GM12891 (cell line): ENCODE measurements at regions not wholly inside any gene's neighbourhood (a gene's known extent, or its start where the extent isn't known, plus 50 kb on each side); places are given as distances from the start of the nearest gene placed in this dataset.
"Not testable (repeated sequence)": the region's sequence is repeated elsewhere in the genome, so short reads cannot be mapped to it uniquely, and the experiment has no call there.

Experiments used
- DNase-seq: peaks from one replicate; pipeline ENCODE4 v3.0.0; 2011; ENCODE audit warnings: low spot score; ENCODE audit not compliant: insufficient read length
- FAIRE-seq: peaks from 2 replicates; lab custom pipeline; 2011; peaks lifted over from hg19 to GRCh38; lab: Jason Lieb, UNC
- PAX5 ChIP-seq: IDR thresholded peaks from 2 replicates; pipeline ENCODE4 v1.6.1; 2011; ENCODE audit warnings: low read length, moderate library complexity, mild to moderate bottlenecking; ENCODE audit not compliant: insufficient read depth, severe bottlenecking
- POLR2A ChIP-seq: IDR thresholded peaks from 2 replicates; pipeline ENCODE4 v1.6.1; 2011; ENCODE audit warnings: low read depth, low read length, control low read depth
- POLR2AphosphoS5 ChIP-seq: IDR thresholded peaks from 2 replicates; pipeline ENCODE4 v1.6.1; 2011; ENCODE audit warnings: low read depth, low read length, control low read depth
- POU2F2 ChIP-seq: IDR thresholded peaks from 2 replicates; pipeline ENCODE4 v1.6.1; 2011; ENCODE audit warnings: low read depth, mild to moderate bottlenecking, control low read depth, low read length, moderate library complexity
- SPI1 ChIP-seq: IDR thresholded peaks from 2 replicates; pipeline ENCODE4 v1.6.1; 2011; ENCODE audit warnings: low read depth, low read length, control low read depth
- TAF1 ChIP-seq: IDR thresholded peaks from 2 replicates; pipeline ENCODE4 v1.6.1; 2011; ENCODE audit warnings: low read depth, low read length, control low read depth

GRCh38 chr6:115544765-115545671 is 515.7 kb downstream of the FRK start:
- TF ChIP-seq TAF1 (no peak), POLR2AphosphoS5 (no peak), PAX5 (no peak), POLR2A (no peak), SPI1 (no peak), POU2F2 (no peak)
- no peak for DNase-seq
- FAIRE-seq = no peak

DNA sequence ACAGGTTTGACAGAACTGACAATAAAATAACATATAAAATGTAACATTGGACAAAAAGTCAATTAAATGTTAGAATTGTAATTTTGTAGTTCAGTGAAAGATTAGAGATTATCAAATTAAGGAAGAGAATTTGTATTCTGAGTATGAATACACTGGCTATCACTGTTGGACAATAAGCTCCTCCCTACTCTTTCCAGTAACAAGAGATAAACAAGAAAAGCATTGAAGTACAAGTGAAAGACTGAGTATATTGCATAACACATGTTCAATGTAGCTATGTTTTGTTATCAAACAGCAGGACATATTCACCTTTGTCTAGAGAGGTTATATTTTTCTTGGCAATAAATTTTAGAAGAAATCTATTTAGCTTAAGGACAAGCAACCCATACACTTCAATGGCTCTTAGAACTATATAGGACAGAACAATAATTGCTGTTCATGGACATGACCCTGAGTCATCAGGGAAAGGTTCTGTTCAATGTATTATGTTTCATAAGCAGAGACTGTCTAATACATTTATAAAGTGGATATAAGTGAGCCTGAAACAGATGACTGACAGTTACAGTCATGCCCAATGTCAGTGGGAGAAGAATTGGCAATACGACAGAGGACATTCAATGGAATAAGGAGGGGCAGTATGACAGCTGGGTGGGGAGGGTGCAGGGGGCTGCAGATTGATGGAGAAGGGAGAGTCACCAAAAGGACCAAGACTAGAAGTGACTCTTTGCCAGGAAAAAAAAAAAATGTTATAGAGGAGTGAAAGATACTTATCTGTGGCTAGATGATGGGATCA is 520.4 kb downstream of the FRK start:
- TF ChIP-seq POLR2A (no peak), TAF1 (no peak), SPI1 (no peak), POU2F2 (no peak), PAX5 (no peak), POLR2AphosphoS5 (no peak)
- FAIRE-seq (no peak), DNase-seq (no peak)

DNA sequence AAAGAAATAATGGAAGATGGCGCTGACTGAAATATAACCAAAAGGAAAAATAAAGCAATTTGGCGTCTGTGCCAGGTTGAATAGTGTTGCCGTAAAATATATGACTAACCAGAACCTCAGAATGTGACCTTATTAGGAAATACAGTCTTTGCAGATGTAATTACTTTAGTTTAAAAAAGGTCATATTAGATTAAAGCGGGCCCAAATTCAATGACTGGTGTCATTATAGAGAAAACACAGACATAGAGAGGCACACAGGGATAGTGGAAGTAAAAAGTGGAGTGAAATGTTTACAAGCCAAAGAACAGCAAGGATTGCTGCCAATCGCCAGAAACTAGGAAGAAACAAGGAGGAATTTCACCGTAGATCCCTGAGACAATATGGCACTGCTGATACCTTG is 521.2 kb downstream of the FRK start:
- TF ChIP-seq POLR2AphosphoS5 = no peak
- no peak for TF ChIP-seq POLR2A
- TF ChIP-seq TAF1 = no peak
- DNase-seq (no peak), FAIRE-seq (no peak)

DNA sequence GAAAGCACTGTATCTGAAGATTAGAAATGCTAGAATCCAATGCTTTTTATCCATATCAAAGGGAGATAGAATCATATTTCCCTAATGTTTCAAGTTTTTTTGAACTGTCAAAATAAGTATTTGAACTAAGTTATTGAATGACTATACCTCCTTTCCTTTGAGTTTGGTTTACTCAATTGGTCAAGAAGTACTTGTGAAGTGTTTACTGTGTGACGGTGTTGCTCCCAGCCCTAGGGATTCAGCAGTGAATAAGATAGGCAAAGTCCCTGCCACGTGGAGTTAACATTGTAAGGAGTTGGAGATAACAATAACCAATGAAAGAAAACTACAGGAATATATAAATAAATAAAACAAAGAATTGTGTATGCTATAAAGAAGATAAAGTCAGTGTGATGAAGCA is 535.9 kb downstream of the FRK start:
- TF ChIP-seq SPI1 (no peak), POLR2AphosphoS5 (no peak), PAX5 (no peak), POU2F2 (no peak), POLR2A (no peak), TAF1 (no peak)
- DNase-seq (no peak), FAIRE-seq (no peak)

DNA sequence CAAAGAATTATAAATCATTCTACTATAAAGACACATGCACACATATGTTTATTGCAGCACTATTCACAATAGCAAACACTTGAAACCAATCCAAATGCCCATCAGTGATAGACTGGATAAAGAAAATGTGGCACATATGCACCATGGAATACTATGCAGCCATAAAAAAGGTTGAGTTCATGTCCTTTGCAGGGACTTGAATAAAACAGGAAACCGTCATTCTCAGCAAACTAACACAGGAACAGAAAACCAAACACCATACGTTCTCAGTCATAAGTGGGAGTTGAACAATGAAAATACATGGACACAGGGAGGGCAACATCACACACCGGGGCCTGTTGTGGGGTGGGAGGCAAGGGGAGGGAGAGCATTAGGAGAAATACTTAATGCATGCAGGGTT is 538.9 kb downstream of the FRK start:
- FAIRE-seq, DNase-seq: not testable (repeated sequence)

DNA sequence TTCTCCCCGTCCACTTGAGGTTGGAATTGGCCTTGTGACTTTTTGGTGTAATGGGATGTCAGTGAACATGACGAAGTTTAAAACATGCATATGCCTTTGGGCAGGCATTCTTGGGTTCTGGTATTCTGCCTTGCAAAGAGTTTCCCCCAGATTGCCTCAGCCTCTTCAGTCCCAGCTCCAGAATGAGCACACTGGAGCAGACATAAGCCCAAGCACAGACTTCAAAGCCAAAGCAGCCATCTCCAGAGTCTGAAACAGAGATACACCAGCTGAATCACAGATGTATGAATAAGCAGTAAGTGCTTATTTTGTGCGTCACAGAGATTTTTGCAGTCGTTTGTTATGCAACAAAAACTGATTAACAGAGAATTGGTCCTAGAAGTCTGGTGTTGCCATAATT is 546.0 kb downstream of the FRK start:
- TF ChIP-seq POLR2AphosphoS5 (no peak), TAF1 (no peak), PAX5 (no peak), POLR2A (no peak), POU2F2 (no peak), SPI1 (no peak)
- no peak for FAIRE-seq

DNA sequence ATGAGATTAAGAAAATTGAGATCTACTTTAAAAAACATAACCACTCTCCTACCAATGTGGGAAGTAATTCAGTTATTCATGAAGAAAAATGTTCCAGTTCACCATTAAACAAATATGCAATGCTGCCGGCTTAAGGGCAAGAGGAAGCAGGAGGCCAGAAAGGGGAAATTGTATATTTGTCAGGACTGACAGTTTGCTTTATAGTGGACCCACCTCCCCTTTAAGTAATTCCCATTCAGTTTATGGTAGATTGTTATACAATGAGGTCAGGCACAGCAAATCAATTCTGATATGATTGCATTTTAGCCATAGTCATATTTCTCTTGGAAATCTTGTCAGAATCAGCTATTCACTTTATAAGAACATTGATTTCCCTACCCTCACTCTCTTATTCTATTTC is 547.8 kb downstream of the FRK start:
- no peak for DNase-seq
- no peak for TF ChIP-seq TAF1
- no peak for TF ChIP-seq POLR2A
- TF ChIP-seq PAX5 = no peak
- no peak for TF ChIP-seq SPI1
- no peak for TF ChIP-seq POLR2AphosphoS5
- TF ChIP-seq POU2F2 = no peak
- FAIRE-seq = no peak

More for the DNA sequence above, 546.0 kb downstream of the FRK start:
- DNase-seq = no peak

GRCh38 chr6:115511771-115512170 is 548.9 kb downstream of the FRK start:
- DNase-seq (no peak), FAIRE-seq (no peak)
- TF ChIP-seq SPI1 (no peak), POU2F2 (no peak), POLR2AphosphoS5 (no peak), PAX5 (no peak), TAF1 (no peak), POLR2A (no peak)

- not testable (repeated sequence) for DNase-seq, FAIRE-seq
Measured at GRCh38 chr6:115502432-115502831, 558.3 kb downstream of the FRK start.

DNA sequence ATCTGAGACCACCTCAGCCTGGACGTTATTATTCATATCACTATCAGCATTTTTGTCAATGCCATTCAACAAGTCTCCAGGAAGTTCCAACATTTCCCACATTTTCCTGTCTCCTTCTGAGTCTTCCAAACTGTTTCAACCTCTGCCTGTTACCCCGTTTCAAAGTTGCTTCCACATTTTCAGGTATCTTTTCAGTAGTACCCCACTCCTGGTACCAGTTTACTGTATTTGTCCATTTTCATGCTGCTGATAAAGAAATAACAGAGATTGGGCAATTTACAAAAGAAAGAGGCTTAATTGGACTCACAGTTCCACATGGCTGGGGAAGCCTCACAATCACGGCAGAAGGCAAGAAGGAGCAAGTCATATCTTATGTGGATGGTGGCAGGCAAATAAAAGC is 565.5 kb downstream of the FRK start:
- no peak for FAIRE-seq
- no peak for DNase-seq
- TF ChIP-seq POLR2AphosphoS5 = no peak
- TF ChIP-seq PAX5 = no peak
- no peak for TF ChIP-seq POLR2A
- TF ChIP-seq TAF1 = no peak
- TF ChIP-seq SPI1 = no peak
- TF ChIP-seq POU2F2 = no peak
